ENCODE measurements at regions not wholly inside any gene's neighbourhood (a gene's known extent, or its start where the extent isn't known, plus 50 kb on each side); places are given as distances from the start of the nearest gene placed in this dataset.

GRCh38 chr17:31629696-31630470 is 229.2 kb downstream of the COPRS start:
- H4K20me1 ChIP-seq (replicated peaks; ENCODE audit: control insufficient read depth, extremely low read depth, insufficient read depth, low read length), result no peaks in the 10 kb centered on the region
- H3K4me3 ChIP-seq (replicated peaks in 1 of 3; ENCODE audit: insufficient read depth in 1 of 3, low read depth in 1 of 3, low read length in 3 of 3), result no peak overlapping the region
- FAIRE-seq (no peak), DNase-seq (ENCODE audit: low read depth, low spot score) (no peak)
- no peak overlapping the region for H2AFZ ChIP-seq (ENCODE audit: low read depth, low read length)
- peaks cover 6% of the 10 kb centered on the region for H3K4me1 ChIP-seq (ENCODE audit: control insufficient read depth, extremely low read depth, insufficient read depth, low read length)
- no peaks in the 10 kb centered on the region for H3K9me3 ChIP-seq (replicated peaks; ENCODE audit: control insufficient read depth, insufficient read depth, low read length)
- no peaks in the 10 kb centered on the region for H3K9me1 ChIP-seq (replicated peaks; ENCODE audit: control insufficient read depth, extremely low read depth, insufficient read depth, low read length)
- TF ChIP-seq MAX (IDR thresholded peaks at IDR 0.05; ENCODE audit: insufficient read depth, insufficient read length), result no peak
- TF ChIP-seq MYC (IDR thresholded peaks at IDR 0.05; ENCODE audit: low read depth, low read length), result no peak
- TF ChIP-seq GATA2 (IDR thresholded peaks at IDR 0.05; ENCODE audit: insufficient read depth, insufficient read length, low read depth, low read length), result no peak
- TF ChIP-seq, protein P1, sequence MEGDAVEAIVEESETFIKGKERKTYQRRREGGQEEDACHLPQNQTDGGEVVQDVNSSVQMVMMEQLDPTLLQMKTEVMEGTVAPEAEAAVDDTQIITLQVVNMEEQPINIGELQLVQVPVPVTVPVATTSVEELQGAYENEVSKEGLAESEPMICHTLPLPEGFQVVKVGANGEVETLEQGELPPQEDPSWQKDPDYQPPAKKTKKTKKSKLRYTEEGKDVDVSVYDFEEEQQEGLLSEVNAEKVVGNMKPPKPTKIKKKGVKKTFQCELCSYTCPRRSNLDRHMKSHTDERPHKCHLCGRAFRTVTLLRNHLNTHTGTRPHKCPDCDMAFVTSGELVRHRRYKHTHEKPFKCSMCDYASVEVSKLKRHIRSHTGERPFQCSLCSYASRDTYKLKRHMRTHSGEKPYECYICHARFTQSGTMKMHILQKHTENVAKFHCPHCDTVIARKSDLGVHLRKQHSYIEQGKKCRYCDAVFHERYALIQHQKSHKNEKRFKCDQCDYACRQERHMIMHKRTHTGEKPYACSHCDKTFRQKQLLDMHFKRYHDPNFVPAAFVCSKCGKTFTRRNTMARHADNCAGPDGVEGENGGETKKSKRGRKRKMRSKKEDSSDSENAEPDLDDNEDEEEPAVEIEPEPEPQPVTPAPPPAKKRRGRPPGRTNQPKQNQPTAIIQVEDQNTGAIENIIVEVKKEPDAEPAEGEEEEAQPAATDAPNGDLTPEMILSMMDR (IDR thresholded peaks at IDR 0.05; ENCODE audit: extremely low read depth in 1 of 2, insufficient read depth in 1 of 2, low read depth in 1 of 2, low read length in 2 of 2), result no peak
- no peak for TF ChIP-seq JUN (IDR thresholded peaks at IDR 0.05; ENCODE audit: borderline replicate concordance, insufficient read depth, insufficient read length, low read depth)
- TF ChIP-seq EZH2 (IDR thresholded peaks at IDR 0.05; ENCODE audit: borderline replicate concordance, low read depth, low read length, severe bottlenecking), result no peak
- no peak for TF ChIP-seq POLR2A (IDR thresholded peaks at IDR 0.05; ENCODE audit: low read depth, low read length)
- no peak for TF ChIP-seq FOS (IDR thresholded peaks at IDR 0.05; ENCODE audit: borderline replicate concordance, insufficient read depth, low read length)
- TF ChIP-seq POLR2AphosphoS5 (IDR thresholded peaks at IDR 0.05; ENCODE audit: insufficient read depth, low read depth, low read length), result no peak
- dilution Hi-C loops (cut with MboI; ENCODE audit: extremely low pct_ligation_motif_present, low sequenced_read_pairs), result loop anchor here (25.0 kb wide), 1 partner anchor 182 kb away; no protein-coding TSS in a partner anchor
- no peak overlapping the region for H3K27ac ChIP-seq (ENCODE audit: insufficient read depth, low read depth, low read length)
- no peak overlapping the region for H3K4me2 ChIP-seq (ENCODE audit: insufficient read depth, low read length)
- no peaks in the 10 kb centered on the region for H3K27me3 ChIP-seq (ENCODE audit: control insufficient read depth in 2 of 2, insufficient read depth in 2 of 2, low read length in 2 of 2)
- intact Hi-C loops (cut with micrococcal nuclease), result no loop called here
- H3K36me3 ChIP-seq (ENCODE audit: control insufficient read depth in 2 of 2, extremely low read depth in 1 of 2, insufficient read depth in 2 of 2, low read length in 2 of 2), result no peaks in the 10 kb centered on the region
- no peaks in the 10 kb centered on the region for H3K79me2 ChIP-seq (ENCODE audit: control insufficient read depth, insufficient read depth, low read length)
- H3K9ac ChIP-seq (replicated peaks; ENCODE audit: extremely low read depth, insufficient read depth, low read length), result no peak overlapping the region
- no TSS peak for BruUV-seq (replicated peaks)
- POLR2A ChIA-PET, result no interaction called here
- CTCF ChIA-PET, result no interaction called here
